Hepatocyte (in vitro differentiated cells): ENCODE measurements at regions not wholly inside any gene's neighbourhood (a gene's known extent, or its start where the extent isn't known, plus 50 kb on each side); places are given as distances from the start of the nearest gene placed in this dataset.

Experiments
- DNase-seq: peaks from one replicate; pipeline ENCODE4 v3.0.0-alpha.2; 2016; ENCODE audit warnings: low spot score
- H2AFZ ChIP-seq: fragments of 200-600 bp; sonication (generic); 2 replicates; pipeline ENCODE4 v1.6.0; 2016; ENCODE audit warnings: antibody characterized with exemption, mild to moderate bottlenecking
- H3K27ac ChIP-seq: fragments of 200-600 bp; sonication (generic); 2 replicates; pipeline ENCODE4 v1.5.1; 2016; ENCODE audit warnings: mild to moderate bottlenecking
- H3K27me3 ChIP-seq: fragments of 200-600 bp; sonication (generic); 2 replicates; pipeline ENCODE4 v1.6.1; 2016
- H3K36me3 ChIP-seq: fragments of 200-600 bp; sonication (generic); replicated peaks from 2 replicates; pipeline ENCODE4 v1.5.1; 2016; ENCODE audit warnings: low read depth; ENCODE audit not compliant: insufficient read depth
- H3K4me1 ChIP-seq: fragments of 200-600 bp; sonication (generic); 2 replicates; pipeline ENCODE4 v1.5.1; 2016; ENCODE audit warnings: mild to moderate bottlenecking, moderate library complexity; ENCODE audit not compliant: insufficient read depth
- H3K4me2 ChIP-seq: fragments of 200-600 bp; sonication (generic); 2 replicates; pipeline ENCODE4 v1.6.0; 2016
- H3K4me3 ChIP-seq: fragments of 200-600 bp; sonication (generic); 2 replicates; pipeline ENCODE4 v1.5.1; 2016; ENCODE audit warnings: mild to moderate bottlenecking
- H3K79me2 ChIP-seq: fragments of 200-600 bp; sonication (generic); 2 replicates; pipeline ENCODE4 v1.6.0; 2017; ENCODE audit warnings: mild to moderate bottlenecking
- H3K9me2 ChIP-seq: fragments of 200-600 bp; sonication (generic); replicated peaks from 2 replicates; pipeline ENCODE4 v1.6.0; 2017; ENCODE audit warnings: mild to moderate bottlenecking; ENCODE audit not compliant: insufficient read depth
- H3K9me3 ChIP-seq: fragments of 200-600 bp; sonication (generic); 2 replicates; pipeline ENCODE4 v1.5.1; 2016; ENCODE audit warnings: low read depth, mild to moderate bottlenecking
- H4K20me1 ChIP-seq: fragments of 200-600 bp; sonication (generic); 2 replicates; pipeline ENCODE4 v1.6.0; 2016; ENCODE audit warnings: mild to moderate bottlenecking; ENCODE audit not compliant: insufficient read depth, poor library complexity, severe bottlenecking
- EZH2 ChIP-seq: fragments of 200-600 bp; sonication (generic); IDR thresholded peaks from 2 replicates; pipeline ENCODE4 v1.6.1; 2016; ENCODE audit warnings: antibody characterized with exemption, mild to moderate bottlenecking, borderline replicate concordance
- EZH2phosphoT487 ChIP-seq: fragments of 200-600 bp; sonication (generic); IDR thresholded peaks from one replicate; pipeline ENCODE4 v1.6.1; 2018; ENCODE audit warnings: antibody characterized with exemption, mild to moderate bottlenecking, low read depth, moderate library complexity; ENCODE audit not compliant: unreplicated experiment, severe bottlenecking
- WGBS: methylation state at CpG from one replicate; pipeline ENCODE4 v1.1.6; 2016; ENCODE audit warnings: low lambda C conversion rate; ENCODE audit errors: missing lambda C conversion rate; 5-methylcytosine and 5-hydroxymethylcytosine counted together
- TF ChIP-seq, protein P1 (sequence below): fragments of 200-600 bp; sonication (generic); IDR thresholded peaks from 2 replicates; pipeline ENCODE4 v1.5.1; 2016; ENCODE audit warnings: antibody characterized with exemption, mild to moderate bottlenecking; ENCODE audit not compliant: poor library complexity

DNA sequence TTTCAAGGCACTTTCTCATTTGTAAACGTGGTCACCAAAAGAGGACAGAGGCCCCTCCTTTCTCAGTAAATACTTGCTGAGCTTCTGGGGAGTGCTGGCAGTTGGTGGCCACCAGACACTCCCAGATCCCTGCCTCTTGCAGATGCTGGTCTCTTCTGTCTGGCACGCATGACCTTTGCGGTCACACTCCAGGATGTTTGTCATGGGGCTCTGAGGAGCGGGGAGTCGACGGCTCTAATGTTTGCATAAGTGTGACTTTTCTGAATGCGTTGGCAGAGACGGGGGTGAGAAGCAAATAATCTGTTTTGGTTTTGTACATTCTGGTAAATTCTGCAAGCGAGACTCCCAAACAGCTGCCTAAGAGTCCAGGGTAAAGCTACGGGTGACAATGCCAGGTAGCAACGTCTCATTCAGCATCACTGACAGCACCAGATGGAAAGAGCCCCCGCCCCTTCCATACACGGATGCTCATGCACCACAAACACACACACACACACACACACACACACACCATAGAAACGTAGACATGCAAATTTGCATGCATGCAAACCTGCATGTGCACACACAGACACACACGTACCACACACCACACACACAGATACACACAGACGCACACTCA, 101.1 kb downstream of the YTHDF1 start:
- Histone ChIP-seq H3K36me3 (no peaks in the 10 kb centered on the region), H3K27me3 (no peaks in the 10 kb centered on the region), H3K9me2 (no peaks in the 10 kb centered on the region), H3K4me1 (no peaks in the 10 kb centered on the region), H2AFZ (no peak overlapping the region), H3K27ac (no peak overlapping the region), H3K4me2 (no peak overlapping the region), H4K20me1 (no peaks in the 10 kb centered on the region), H3K9me3 (no peaks in the 10 kb centered on the region), H3K4me3 (no peak overlapping the region), H3K79me2 (no peaks in the 10 kb centered on the region)
- TF ChIP-seq, protein P1, sequence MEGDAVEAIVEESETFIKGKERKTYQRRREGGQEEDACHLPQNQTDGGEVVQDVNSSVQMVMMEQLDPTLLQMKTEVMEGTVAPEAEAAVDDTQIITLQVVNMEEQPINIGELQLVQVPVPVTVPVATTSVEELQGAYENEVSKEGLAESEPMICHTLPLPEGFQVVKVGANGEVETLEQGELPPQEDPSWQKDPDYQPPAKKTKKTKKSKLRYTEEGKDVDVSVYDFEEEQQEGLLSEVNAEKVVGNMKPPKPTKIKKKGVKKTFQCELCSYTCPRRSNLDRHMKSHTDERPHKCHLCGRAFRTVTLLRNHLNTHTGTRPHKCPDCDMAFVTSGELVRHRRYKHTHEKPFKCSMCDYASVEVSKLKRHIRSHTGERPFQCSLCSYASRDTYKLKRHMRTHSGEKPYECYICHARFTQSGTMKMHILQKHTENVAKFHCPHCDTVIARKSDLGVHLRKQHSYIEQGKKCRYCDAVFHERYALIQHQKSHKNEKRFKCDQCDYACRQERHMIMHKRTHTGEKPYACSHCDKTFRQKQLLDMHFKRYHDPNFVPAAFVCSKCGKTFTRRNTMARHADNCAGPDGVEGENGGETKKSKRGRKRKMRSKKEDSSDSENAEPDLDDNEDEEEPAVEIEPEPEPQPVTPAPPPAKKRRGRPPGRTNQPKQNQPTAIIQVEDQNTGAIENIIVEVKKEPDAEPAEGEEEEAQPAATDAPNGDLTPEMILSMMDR, result no peak
- TF ChIP-seq EZH2 (no peak), EZH2phosphoT487 (no peak)
- 72% methylated on average over 16 of the region's 16 CpGs for WGBS
- DNase-seq, result no peak

GRCh38 chr20:63114006-63114692, 101.8 kb downstream of the YTHDF1 start:
- H3K9me2 ChIP-seq, result no peaks in the 10 kb centered on the region
- no peaks in the 10 kb centered on the region for H3K9me3 ChIP-seq
- no peaks in the 10 kb centered on the region for H3K4me1 ChIP-seq
- TF ChIP-seq EZH2phosphoT487, result no peak
- TF ChIP-seq, protein P1, result no peak
- no peaks in the 10 kb centered on the region for H3K36me3 ChIP-seq
- no peak overlapping the region for H3K4me2 ChIP-seq
- no peaks in the 10 kb centered on the region for H4K20me1 ChIP-seq
- no peaks in the 10 kb centered on the region for H3K27me3 ChIP-seq
- no peak overlapping the region for H3K4me3 ChIP-seq
- no peaks in the 10 kb centered on the region for H3K79me2 ChIP-seq
- WGBS, result 75% methylated on average over 22 of the region's 22 CpGs
- no peak for DNase-seq
- no peak overlapping the region for H3K27ac ChIP-seq
- H2AFZ ChIP-seq, result no peak overlapping the region

GRCh38 chr20:63112491-63113219, 103.3 kb downstream of the YTHDF1 start:
- no peak for DNase-seq
- no peaks in the 10 kb centered on the region for H3K36me3 ChIP-seq
- no peaks in the 10 kb centered on the region for H3K9me3 ChIP-seq
- no peak overlapping the region for H2AFZ ChIP-seq
- no peaks in the 10 kb centered on the region for H3K27me3 ChIP-seq
- WGBS, result 71% methylated on average over 10 of the region's 10 CpGs
- no peak overlapping the region for H3K4me3 ChIP-seq
- no peaks in the 10 kb centered on the region for H3K9me2 ChIP-seq
- no peaks in the 10 kb centered on the region for H4K20me1 ChIP-seq
- no peak overlapping the region for H3K27ac ChIP-seq
- no peaks in the 10 kb centered on the region for H3K4me1 ChIP-seq
- no peaks in the 10 kb centered on the region for H3K79me2 ChIP-seq
- no peak overlapping the region for H3K4me2 ChIP-seq
- TF ChIP-seq EZH2 (no peak), EZH2phosphoT487 (no peak)
- TF ChIP-seq, protein P1, result no peak
